H1 (cell line): ENCODE measurements at regions not wholly inside any gene's neighbourhood (a gene's known extent, or its start where the extent isn't known, plus 50 kb on each side); places are given as distances from the start of the nearest gene placed in this dataset.

ENCODE experiments used
- CTCF ChIA-PET: fragments of 300-600 bp; sonication (Branson Sonifier 250); formaldehyde crosslinking; loops from one replicate; lab custom pipeline; 2021; ENCODE audit not compliant: partially characterized antibody; lab: Charles Lee
- POLR2A ChIA-PET: fragments of 300-600 bp; sonication (Branson Sonifier 250); formaldehyde crosslinking; loops from one replicate; lab custom pipeline; 2021; ENCODE audit warnings: inconsistent platforms; ENCODE audit not compliant: partially characterized antibody; lab: Charles Lee
- DNase-seq, 2 experiments: peaks; one replicate each; pipeline versions ENCODE4 v3.0.0 to v3.0.0-alpha.2; 2010 to 2022; ENCODE audit warnings: low spot score in 2 of 2, low read depth in 1 of 2, mixed read lengths in 1 of 2
- FAIRE-seq: peaks from 2 replicates; lab custom pipeline; 2011; peaks lifted over from hg19 to GRCh38; lab: Jason Lieb, UNC
- H2AFZ ChIP-seq: 2 replicates; pipeline ENCODE4 v1.8.1; 2012; ENCODE audit warnings: low read length, inconsistent platforms
- H2AK5ac ChIP-seq: 2 replicates; pipeline ENCODE4 v1.6.1; 2013; ENCODE audit warnings: low read depth, low read length
- H2BK120ac ChIP-seq: replicated peaks from 2 replicates; pipeline ENCODE3; 2013; ENCODE audit warnings: low read depth, low read length, inconsistent platforms
- H2BK12ac ChIP-seq: 2 replicates; pipeline ENCODE4 v1.6.1; 2013; ENCODE audit warnings: low read depth, low read length
- H2BK15ac ChIP-seq: 2 replicates; pipeline ENCODE4 v1.6.1; 2013; ENCODE audit warnings: low read length
- H2BK20ac ChIP-seq: 2 replicates; pipeline ENCODE4 v1.6.1; 2013; ENCODE audit warnings: low read length
- H2BK5ac ChIP-seq: 2 replicates; pipeline ENCODE4 v1.6.1; 2013; ENCODE audit warnings: low read depth, low read length
- H3K14ac ChIP-seq: 2 replicates; pipeline ENCODE4 v1.6.1; 2013; ENCODE audit warnings: inconsistent platforms; ENCODE audit not compliant: insufficient read length
- H3K18ac ChIP-seq: 2 replicates; pipeline ENCODE4 v1.6.1; 2013; ENCODE audit warnings: low read length; ENCODE audit errors: extremely low read depth
- H3K23ac ChIP-seq: 2 replicates; pipeline ENCODE4 v1.6.1; 2013; ENCODE audit warnings: inconsistent platforms; ENCODE audit not compliant: insufficient read length
- H3K23me2 ChIP-seq: 2 replicates; pipeline ENCODE4 v1.6.1; 2013; ENCODE audit warnings: low read depth, low read length
- H3K27ac ChIP-seq: 2 replicates; pipeline ENCODE4 v1.6.1; 2011; ENCODE audit warnings: low read depth, low read length, inconsistent platforms
- H3K27me3 ChIP-seq, 4 experiments: replicated peaks in 1 of 4; 1 replicate in 1 of 4; 2 replicates in 3 of 4; pipeline versions ENCODE4 v1.6.1 to v1.8.1; 2011 to 2013; ENCODE audit warnings: low read length in 3 of 4, mild to moderate bottlenecking in 3 of 4, inconsistent platforms in 2 of 4, mixed read lengths in 2 of 4, moderate library complexity in 1 of 4; ENCODE audit not compliant: control insufficient read depth in 3 of 4, insufficient read depth in 3 of 4; ENCODE audit errors: extremely low read depth in 1 of 4
- H3K36me3 ChIP-seq, 4 experiments: 2 replicates each; pipeline versions ENCODE4 v1.6.1 to v1.8.1; 2011 to 2013; ENCODE audit warnings: mild to moderate bottlenecking in 4 of 4, low read length in 3 of 4, moderate library complexity in 2 of 4, control low read depth in 1 of 4, inconsistent platforms in 1 of 4; ENCODE audit not compliant: insufficient read depth in 4 of 4, control insufficient read depth in 2 of 4
- H3K4ac ChIP-seq: replicated peaks from 2 replicates; pipeline ENCODE3; 2013; ENCODE audit warnings: low read length, low read depth, mixed read lengths, inconsistent platforms; ENCODE audit not compliant: insufficient read length
- H3K4me1 ChIP-seq, 4 experiments: replicated peaks in 1 of 4; 1 replicate in 1 of 4; 2 replicates in 3 of 4; pipeline versions ENCODE4 v1.6.1 to v1.8.1; 2011 to 2013; ENCODE audit warnings: low read length in 3 of 4, inconsistent platforms in 2 of 4, mixed read lengths in 1 of 4; ENCODE audit not compliant: insufficient read depth in 4 of 4, control insufficient read depth in 3 of 4
- H3K4me2 ChIP-seq, 2 experiments: 2 replicates each; pipeline versions ENCODE4 v1.6.1 to v1.8.1; 2011 to 2013; ENCODE audit warnings: low read depth in 2 of 2, low read length in 2 of 2, control low read depth in 1 of 2, inconsistent platforms in 1 of 2, mild to moderate bottlenecking in 1 of 2; ENCODE audit not compliant: insufficient read depth in 1 of 2
- H3K4me3 ChIP-seq, 4 experiments: fragments of 200-600, 300-600 bp in 1 of 4; sonication (generic), shearing (Covaris generic), sonication (Bioruptor Twin) in 1 of 4; 2 replicates each; pipeline versions ENCODE4 v1.5.1 to v1.8.1; 2011 to 2016; ENCODE audit warnings: low read length in 4 of 4, low read depth in 3 of 4, control low read depth in 2 of 4, inconsistent platforms in 2 of 4, mild to moderate bottlenecking in 2 of 4, mixed read lengths in 1 of 4, moderate library complexity in 1 of 4; ENCODE audit not compliant: insufficient read depth in 2 of 4; ENCODE audit errors: extremely low read depth in 1 of 4
- H3K56ac ChIP-seq: replicated peaks from 2 replicates; pipeline ENCODE3; 2013; ENCODE audit warnings: low read depth, mild to moderate bottlenecking, mixed read lengths, low read length, inconsistent platforms; ENCODE audit not compliant: insufficient read length
- H3K79me1 ChIP-seq: 2 replicates; pipeline ENCODE4 v1.6.1; 2013; ENCODE audit warnings: low read depth, low read length, control low read depth
- H3K79me2 ChIP-seq, 2 experiments: 2 replicates each; pipeline versions ENCODE4 v1.6.1 to v1.8.1; 2012 to 2013; ENCODE audit warnings: low read length in 2 of 2, mild to moderate bottlenecking in 2 of 2, inconsistent platforms in 1 of 2; ENCODE audit not compliant: insufficient read depth in 2 of 2, control insufficient read depth in 1 of 2
- H3K9ac ChIP-seq, 4 experiments: replicated peaks in 1 of 4; 1 replicate in 1 of 4; 2 replicates in 3 of 4; pipeline versions ENCODE4 v1.6.1 to v1.8.1; 2011 to 2013; ENCODE audit warnings: low read depth in 3 of 4, low read length in 3 of 4, control low read depth in 2 of 4, mild to moderate bottlenecking in 2 of 4, moderate library complexity in 2 of 4, inconsistent platforms in 1 of 4; ENCODE audit errors: extremely low read depth in 1 of 4
- H3K9me3 ChIP-seq, 2 experiments: 2 replicates each; pipeline versions ENCODE4 v1.6.1 to v1.8.1; 2012 to 2013; ENCODE audit warnings: mild to moderate bottlenecking in 2 of 2, moderate library complexity in 2 of 2, control low read depth in 1 of 2, inconsistent platforms in 1 of 2, low read depth in 1 of 2, low read length in 1 of 2, mixed read lengths in 1 of 2; ENCODE audit not compliant: insufficient read depth in 2 of 2
- H4K20me1 ChIP-seq, 2 experiments: replicated peaks in 1 of 2; 2 replicates each; pipeline versions ENCODE3 to v1.8.1; 2011 to 2013; ENCODE audit warnings: inconsistent platforms in 2 of 2, low read length in 2 of 2, mild to moderate bottlenecking in 1 of 2; ENCODE audit not compliant: insufficient read depth in 2 of 2, control insufficient read depth in 1 of 2
- H4K5ac ChIP-seq: 2 replicates; pipeline ENCODE4 v1.6.1; 2013; ENCODE audit warnings: low read length, low read depth, mixed read lengths, inconsistent platforms; ENCODE audit not compliant: insufficient read length
- H4K8ac ChIP-seq: 2 replicates; pipeline ENCODE4 v1.8.0; 2013; ENCODE audit warnings: mild to moderate bottlenecking, moderate library complexity, low read length, inconsistent platforms; ENCODE audit not compliant: insufficient read depth; ENCODE audit errors: extremely low read depth
- H4K91ac ChIP-seq: replicated peaks from 2 replicates; pipeline ENCODE3; 2013; ENCODE audit warnings: low read length, mixed read lengths, inconsistent platforms; ENCODE audit not compliant: insufficient read length
- ATF3 ChIP-seq: IDR thresholded peaks from 2 replicates; pipeline ENCODE4 v1.6.1; 2011; ENCODE audit warnings: low read depth, mild to moderate bottlenecking, low read length; ENCODE audit not compliant: insufficient read depth
- BRCA1 ChIP-seq: IDR thresholded peaks from 2 replicates; pipeline ENCODE4 v1.6.1; 2012; ENCODE audit warnings: low read depth, low read length, improper control_type of control experiment
- CTCF ChIP-seq, 3 experiments: IDR thresholded peaks; 1 replicate in 2 of 3; 2 replicates in 1 of 3; pipeline versions ENCODE4 v1.5.1 to v1.6.1; 2011; ENCODE audit warnings: low read length in 3 of 3, mild to moderate bottlenecking in 3 of 3, inconsistent platforms in 2 of 3, low read depth in 1 of 3, moderate library complexity in 1 of 3; ENCODE audit not compliant: insufficient read depth in 1 of 3; ENCODE audit errors: control extremely low read depth in 1 of 3
- HDAC2 ChIP-seq, 2 experiments: fragments of 300-600 bp in 1 of 2; sonication (generic) in 1 of 2; IDR thresholded peaks; 2 replicates each; pipeline ENCODE4 v1.6.1; 2011 to 2012; ENCODE audit warnings: low read depth in 2 of 2, low read length in 2 of 2, mild to moderate bottlenecking in 2 of 2, moderate library complexity in 2 of 2, borderline replicate concordance in 1 of 2, inconsistent platforms in 1 of 2
- POU5F1 ChIP-seq: IDR thresholded peaks from 2 replicates; pipeline ENCODE4 v1.6.1; 2011; ENCODE audit warnings: low read depth, mild to moderate bottlenecking, low read length, moderate library complexity
- RNF2 ChIP-seq: fragments of 200-900, 300-1000 bp; sonication (generic); IDR thresholded peaks from 2 replicates; pipeline ENCODE4 v1.7.1; 2016; ENCODE audit warnings: borderline replicate concordance, low read depth, mild to moderate bottlenecking, antibody characterized with exemption, low read length; ENCODE audit not compliant: poor library complexity, severe bottlenecking; ENCODE audit errors: missing control alignments
- SRF ChIP-seq: IDR thresholded peaks from 2 replicates; pipeline ENCODE4 v1.6.1; 2011; ENCODE audit warnings: mild to moderate bottlenecking, low read depth, low read length, moderate library complexity
- SUZ12 ChIP-seq: fragments of 200-600 bp; sonication (generic); IDR thresholded peaks from 2 replicates; pipeline ENCODE4 v1.6.1; 2012; ENCODE audit warnings: mild to moderate bottlenecking, inconsistent platforms, low read length, moderate library complexity, mixed read lengths
- TEAD4 ChIP-seq: IDR thresholded peaks from 2 replicates; pipeline ENCODE4 v1.6.1; 2012; ENCODE audit warnings: low read depth, low read length, inconsistent platforms, mixed read lengths
- YY1 ChIP-seq: IDR thresholded peaks from 2 replicates; pipeline ENCODE4 v1.6.1; 2011; ENCODE audit warnings: low read depth, mild to moderate bottlenecking, low read length
- ZNF274 ChIP-seq: IDR thresholded peaks from 2 replicates; pipeline ENCODE4 v1.7.0; 2012; ENCODE audit warnings: low read length, borderline replicate concordance; ENCODE audit errors: extremely low read depth
- WGBS, 2 experiments: shearing (Covaris generic) in 1 of 2; methylation state at CpG; one replicate each; pipeline versions ENCODE4 v1.1.6 to v1.1.7; 2013 to 2015; ENCODE audit warnings: low lambda C conversion rate in 2 of 2, mixed read lengths in 2 of 2, inconsistent platforms in 1 of 2, low coverage in 1 of 2, missing lambda C conversion rate in 1 of 2; ENCODE audit not compliant: insufficient replicate concordance in 2 of 2, insufficient coverage in 1 of 2, insufficient read length in 1 of 2; ENCODE audit errors: extremely low coverage in 1 of 2, missing lambda C conversion rate in 1 of 2; 5-methylcytosine and 5-hydroxymethylcytosine counted together

- Histone ChIP-seq H3K36me3 (no peaks in the 10 kb centered on the region), H3K14ac (no peak overlapping the region), H3K56ac (no peak overlapping the region), H3K4me2 (no peak overlapping the region), H3K23ac (no peak overlapping the region), H2BK15ac (no peak overlapping the region), H4K20me1 (no peaks in the 10 kb centered on the region), H4K91ac (no peak overlapping the region), H3K18ac (no peak overlapping the region), H4K5ac (no peak overlapping the region), H2BK12ac (no peak overlapping the region), H3K79me2 (no peaks in the 10 kb centered on the region), H3K4ac (no peak overlapping the region), H2AK5ac (no peak overlapping the region), H3K4me3 (no peak overlapping the region), H3K27me3 (peaks cover 0 to 1% (median 0%) of the 10 kb centered on the region in 4 experiments; a peak in 1 of 7 replicates), H3K4me1 (no peaks in the 10 kb centered on the region), H2AFZ (peak overlapping the region; percentile 97), H3K27ac (no peak overlapping the region), H3K9ac (no peak overlapping the region), H2BK20ac (no peak overlapping the region), H3K79me1 (no peaks in the 10 kb centered on the region), H4K8ac (no peak overlapping the region), H2BK5ac (no peak overlapping the region), H3K23me2 (no peaks in the 10 kb centered on the region), H2BK120ac (no peak overlapping the region), H3K9me3 (no peaks in the 10 kb centered on the region)
- DNase-seq (no peak), FAIRE-seq (no peak)
- WGBS, 2 experiments = 65% methylated on average over 3 of the region's 3 CpGs; no CpG with 5 or more reads in 1 of the 2 experiments
- POLR2A ChIA-PET = no interaction called here
- CTCF ChIA-PET = no interaction called here
- TF ChIP-seq RNF2 (no peak), BRCA1 (no peak), TEAD4 (no peak), ZNF274 (no peak), POU5F1 (no peak), CTCF (IDR thresholded peaks at IDR 0.05; ENCODE audit: control extremely low read depth in 1 of 3, insufficient read depth in 1 of 3, low read depth in 1 of 3, low read length in 3 of 3) (no peak), HDAC2 (IDR thresholded peaks at IDR 0.05; ENCODE audit: borderline replicate concordance in 1 of 2, low read depth in 2 of 2, low read length in 2 of 2) (no peak), SUZ12 (no peak), SRF (no peak), ATF3 (no peak), YY1 (no peak)
Measured at GRCh38 chr5:125972706-125973105, 450.5 kb upstream of the GRAMD2B start.
